Fibroblast of peridontal ligament (primary cell): ENCODE measurements at regions not wholly inside any gene's neighbourhood (a gene's known extent, or its start where the extent isn't known, plus 50 kb on each side); places are given as distances from the start of the nearest gene placed in this dataset.
"Not testable (repeated sequence)": the region's sequence is repeated elsewhere in the genome, so short reads cannot be mapped to it uniquely, and the experiment has no call there.

Experiments
- DNase-seq: peaks from one replicate; pipeline ENCODE4 v3.0.0-alpha.2; 2010; ENCODE audit errors: extremely low read depth

- no peak for DNase-seq
Observed at GRCh38 chrX:55813150-55813549, 95.6 kb downstream of the RRAGB start.

- no peak for DNase-seq
Observed at GRCh38 chrX:55815546-55815945, 98.0 kb downstream of the RRAGB start.

GRCh38 chrX:55816023-55816422 lies 98.5 kb downstream of the RRAGB start:
- no peak for DNase-seq

GRCh38 chrX:55818673-55819375 lies 101.3 kb downstream of the RRAGB start:
- DNase-seq, result no peak

- DNase-seq, result no peak
Observed at GRCh38 chrX:55839485-55839884, 121.9 kb downstream of the RRAGB start.

- DNase-seq, result no peak
Observed at GRCh38 chrX:55841962-55842752, 124.6 kb downstream of the RRAGB start.

- not testable (repeated sequence) for DNase-seq
Observed at GRCh38 chrX:55866779-55867178, 149.2 kb downstream of the RRAGB start.

- DNase-seq, result peak; percentile 10
Observed at GRCh38 chrX:55867181-55867651, 149.7 kb downstream of the RRAGB start.

- no peak for DNase-seq
Observed at GRCh38 chrX:55867708-55868107, 150.2 kb downstream of the RRAGB start.

GRCh38 chrX:55874807-55875206 lies 157.3 kb downstream of the RRAGB start:
- DNase-seq, result no peak

GRCh38 chrX:55883541-55883940 lies 166.0 kb downstream of the RRAGB start:
- DNase-seq, result not testable (repeated sequence)

- DNase-seq, result peak; percentile 12
Observed at GRCh38 chrX:55907968-55908607, 190.5 kb downstream of the RRAGB start.

GRCh38 chrX:55908661-55909212 lies 191.2 kb downstream of the RRAGB start:
- peak; percentile 3 for DNase-seq

GRCh38 chrX:55919367-55920221 lies 202.0 kb downstream of the RRAGB start:
- no peak for DNase-seq

- no peak for DNase-seq
Observed at GRCh38 chrX:55924574-55924973, 207.0 kb downstream of the RRAGB start.

GRCh38 chrX:55928529-55928928 lies 211.0 kb downstream of the RRAGB start:
- DNase-seq, result not testable (repeated sequence)
